ENCODE measurements at regions not wholly inside any gene's neighbourhood (a gene's known extent, or its start where the extent isn't known, plus 50 kb on each side); places are given as distances from the start of the nearest gene placed in this dataset.

DNA sequence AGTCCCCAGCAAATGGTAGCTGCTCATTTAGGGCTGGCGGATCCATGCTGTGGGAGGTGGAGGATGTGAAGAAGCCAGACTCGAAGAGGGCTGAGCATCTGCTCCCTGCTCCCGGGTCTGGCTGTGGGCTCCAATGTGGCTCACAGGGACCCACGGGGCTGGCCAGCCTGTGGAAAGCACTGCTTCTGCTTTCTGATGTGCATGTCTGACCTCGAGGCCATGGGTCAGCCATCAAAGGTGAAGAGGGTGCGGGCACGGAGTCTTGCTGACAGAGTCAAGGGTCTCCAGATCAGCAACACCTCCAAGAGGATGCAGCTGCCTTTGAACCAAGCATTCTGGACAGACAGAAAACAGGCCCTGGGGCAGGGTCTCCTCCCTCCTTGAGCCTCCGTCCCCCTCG, 178.2 kb downstream of the INHBB start:
- TF ChIP-seq ZNF785 (tag by site-specific recombination; IDR thresholded peaks at IDR 0.05) (no peak), ZSCAN16 (tag by site-specific recombination; IDR thresholded peaks at IDR 0.05) (no peak), SP7 (tag by site-specific recombination; IDR thresholded peaks at IDR 0.05) (no peak), ZNF501 (tag by site-specific recombination; IDR thresholded peaks at IDR 0.05) (no peak), ZNF398 (tag by site-specific recombination; IDR thresholded peaks at IDR 0.05) (no peak), ZNF626 (tag by site-specific recombination; IDR thresholded peaks at IDR 0.05) (no peak), REPIN1 (tag by site-specific recombination; IDR thresholded peaks at IDR 0.05; ENCODE audit: low read depth) (no peak), ZNF707 (tag by site-specific recombination; IDR thresholded peaks at IDR 0.05) (no peak), ZNF404 (tag by site-specific recombination; IDR thresholded peaks at IDR 0.05) (no peak), ZNF843 (tag by site-specific recombination; IDR thresholded peaks at IDR 0.05) (no peak), ZNF654 (tag by site-specific recombination; IDR thresholded peaks at IDR 0.05; ENCODE audit: low read depth) (no peak), PRDM2 (tag by site-specific recombination; IDR thresholded peaks at IDR 0.05; ENCODE audit: borderline replicate concordance) (no peak), ZBTB1 (tag by site-specific recombination; IDR thresholded peaks at IDR 0.05) (no peak)
- TF ChIP-seq, protein P1, sequence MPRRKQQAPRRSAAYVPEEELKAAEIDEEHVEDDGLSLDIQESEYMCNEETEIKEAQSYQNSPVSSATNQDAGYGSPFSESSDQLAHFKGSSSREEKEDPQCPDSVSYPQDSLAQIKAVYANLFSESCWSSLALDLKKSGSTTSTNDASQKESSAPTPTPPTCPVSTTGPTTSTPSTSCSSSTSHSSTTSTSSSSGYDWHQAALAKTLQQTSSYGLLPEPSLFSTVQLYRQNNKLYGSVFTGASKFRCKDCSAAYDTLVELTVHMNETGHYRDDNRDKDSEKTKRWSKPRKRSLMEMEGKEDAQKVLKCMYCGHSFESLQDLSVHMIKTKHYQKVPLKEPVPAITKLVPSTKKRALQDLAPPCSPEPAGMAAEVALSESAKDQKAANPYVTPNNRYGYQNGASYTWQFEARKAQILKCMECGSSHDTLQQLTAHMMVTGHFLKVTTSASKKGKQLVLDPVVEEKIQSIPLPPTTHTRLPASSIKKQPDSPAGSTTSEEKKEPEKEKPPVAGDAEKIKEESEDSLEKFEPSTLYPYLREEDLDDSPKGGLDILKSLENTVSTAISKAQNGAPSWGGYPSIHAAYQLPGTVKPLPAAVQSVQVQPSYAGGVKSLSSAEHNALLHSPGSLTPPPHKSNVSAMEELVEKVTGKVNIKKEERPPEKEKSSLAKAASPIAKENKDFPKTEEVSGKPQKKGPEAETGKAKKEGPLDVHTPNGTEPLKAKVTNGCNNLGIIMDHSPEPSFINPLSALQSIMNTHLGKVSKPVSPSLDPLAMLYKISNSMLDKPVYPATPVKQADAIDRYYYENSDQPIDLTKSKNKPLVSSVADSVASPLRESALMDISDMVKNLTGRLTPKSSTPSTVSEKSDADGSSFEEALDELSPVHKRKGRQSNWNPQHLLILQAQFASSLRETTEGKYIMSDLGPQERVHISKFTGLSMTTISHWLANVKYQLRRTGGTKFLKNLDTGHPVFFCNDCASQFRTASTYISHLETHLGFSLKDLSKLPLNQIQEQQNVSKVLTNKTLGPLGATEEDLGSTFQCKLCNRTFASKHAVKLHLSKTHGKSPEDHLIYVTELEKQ (tag by site-specific recombination; IDR thresholded peaks at IDR 0.05; ENCODE audit: borderline replicate concordance), result no peak
- H3K27ac ChIP-seq (ENCODE audit: extremely low read depth, low read depth, low read length), result no peak overlapping the region
- CTCF ChIA-PET, result interaction anchor here (1.1 to 1.4 kb wide), 2 partner anchors 10 to 28 kb away, joined by 6 read pairs; no protein-coding TSS in a partner anchor
- H3K4me1 ChIP-seq (ENCODE audit: control insufficient read depth, insufficient read depth, low read length), result no peaks in the 10 kb centered on the region
- POLR2A ChIA-PET, result no interaction called here
- no peak overlapping the region for H3K4me3 ChIP-seq (ENCODE audit: low read depth, low read length)
- no peaks in the 10 kb centered on the region for H3K9me3 ChIP-seq (ENCODE audit: control insufficient read depth, insufficient read depth, low read depth, low read length)
- H3K36me3 ChIP-seq (ENCODE audit: control insufficient read depth in 2 of 2, insufficient read depth in 1 of 2, low read length in 2 of 2), result no peaks in the 10 kb centered on the region
